IPS-18a (cell line): ENCODE measurements at regions not wholly inside any gene's neighbourhood (a gene's known extent, or its start where the extent isn't known, plus 50 kb on each side); places are given as distances from the start of the nearest gene placed in this dataset.

Source experiments
- H3K27ac ChIP-seq: one replicate; pipeline ENCODE4 v1.5.1; 2013; ENCODE audit warnings: low read length
- H3K27me3 ChIP-seq: one replicate; pipeline ENCODE4 v1.6.1; 2013; ENCODE audit warnings: mild to moderate bottlenecking, low read length; ENCODE audit not compliant: control insufficient read depth, insufficient read depth
- H3K36me3 ChIP-seq: one replicate; pipeline ENCODE4 v1.6.1; 2013; ENCODE audit warnings: low read depth, low read length; ENCODE audit not compliant: control insufficient read depth
- H3K4me1 ChIP-seq: one replicate; pipeline ENCODE4 v1.6.1; 2013; ENCODE audit warnings: low read depth, low read length; ENCODE audit not compliant: control insufficient read depth
- H3K4me3 ChIP-seq: one replicate; pipeline ENCODE4 v1.5.1; 2013; ENCODE audit warnings: low read length
- H3K9ac ChIP-seq: one replicate; pipeline ENCODE4 v1.6.1; 2013; ENCODE audit warnings: mild to moderate bottlenecking, low read length, moderate library complexity
- H3K9me3 ChIP-seq: one replicate; pipeline ENCODE4 v1.6.1; 2013; ENCODE audit warnings: low read depth, low read length; ENCODE audit not compliant: control insufficient read depth

DNA sequence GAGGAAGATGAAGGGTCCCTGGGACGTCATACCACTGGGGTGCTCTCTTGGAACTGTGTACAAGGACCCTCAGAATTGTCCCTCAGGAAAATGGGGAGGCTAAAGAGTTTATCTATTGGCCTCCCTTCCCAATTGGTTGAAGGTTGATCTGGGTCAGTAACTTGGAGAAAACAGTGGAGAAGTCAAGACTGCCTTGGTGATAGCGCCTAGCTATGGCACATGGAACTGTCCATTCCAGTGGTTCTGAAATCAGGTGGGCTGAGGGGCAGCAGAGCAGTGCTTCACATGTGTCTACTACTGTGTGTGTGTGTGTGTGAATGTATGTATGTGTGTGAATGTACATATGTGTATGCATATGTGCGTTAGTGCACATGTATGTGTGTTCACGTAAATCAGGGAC lies 316.1 kb downstream of the AACS start:
- H3K27ac ChIP-seq: no peak overlapping the region
- no peak overlapping the region for H3K4me3 ChIP-seq
- H3K27me3 ChIP-seq: no peaks in the 10 kb centered on the region
- no peaks in the 10 kb centered on the region for H3K36me3 ChIP-seq
- no peaks in the 10 kb centered on the region for H3K9me3 ChIP-seq
- no peaks in the 10 kb centered on the region for H3K4me1 ChIP-seq
- no peak overlapping the region for H3K9ac ChIP-seq

DNA sequence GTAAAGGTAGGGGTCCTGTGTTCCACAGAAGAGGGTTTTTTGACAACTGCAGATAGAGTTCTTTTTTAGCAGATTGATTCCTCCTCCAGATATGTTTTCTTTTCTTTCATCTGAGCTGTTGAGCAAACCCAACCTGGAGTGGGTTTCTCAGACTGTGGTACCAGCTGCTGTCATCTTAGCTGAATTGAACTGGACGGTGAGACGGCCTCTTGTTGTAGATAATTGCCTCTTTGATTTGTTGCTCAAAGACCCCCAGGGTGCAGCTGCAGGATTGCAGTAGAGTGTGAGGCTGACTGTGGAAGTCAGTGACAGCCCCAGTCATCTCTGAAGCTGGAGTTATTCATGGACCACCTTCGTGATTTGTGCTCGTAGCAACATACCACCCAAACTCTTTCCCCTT lies 317.7 kb downstream of the AACS start:
- H3K27ac ChIP-seq: no peak overlapping the region
- no peaks in the 10 kb centered on the region for H3K36me3 ChIP-seq
- no peaks in the 10 kb centered on the region for H3K27me3 ChIP-seq
- no peak overlapping the region for H3K4me3 ChIP-seq
- no peak overlapping the region for H3K9ac ChIP-seq
- H3K9me3 ChIP-seq: no peaks in the 10 kb centered on the region
- H3K4me1 ChIP-seq: no peaks in the 10 kb centered on the region

DNA sequence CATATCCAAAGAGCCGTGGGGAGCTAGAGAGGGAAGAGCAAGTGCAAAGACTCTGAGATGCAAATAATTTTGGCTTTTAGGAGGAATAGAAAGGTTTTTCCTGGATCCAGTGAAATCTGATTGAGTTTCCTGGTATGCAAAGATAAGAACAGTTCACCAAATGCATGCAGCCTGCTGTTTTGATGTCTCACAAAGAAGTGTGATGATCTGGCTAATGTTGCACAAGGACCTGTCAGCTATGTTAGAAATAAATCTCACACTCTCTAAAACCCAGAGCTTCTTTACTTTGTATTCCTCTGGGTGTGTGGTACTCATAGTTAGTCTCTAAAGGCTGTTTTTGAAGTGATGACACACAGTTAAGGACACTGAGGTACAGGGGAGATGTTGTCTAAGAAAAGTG lies 321.4 kb downstream of the AACS start:
- Histone ChIP-seq H3K4me3 (no peak overlapping the region), H3K9ac (no peak overlapping the region), H3K9me3 (no peaks in the 10 kb centered on the region), H3K27ac (no peak overlapping the region), H3K36me3 (no peaks in the 10 kb centered on the region), H3K4me1 (no peaks in the 10 kb centered on the region), H3K27me3 (no peaks in the 10 kb centered on the region)

DNA sequence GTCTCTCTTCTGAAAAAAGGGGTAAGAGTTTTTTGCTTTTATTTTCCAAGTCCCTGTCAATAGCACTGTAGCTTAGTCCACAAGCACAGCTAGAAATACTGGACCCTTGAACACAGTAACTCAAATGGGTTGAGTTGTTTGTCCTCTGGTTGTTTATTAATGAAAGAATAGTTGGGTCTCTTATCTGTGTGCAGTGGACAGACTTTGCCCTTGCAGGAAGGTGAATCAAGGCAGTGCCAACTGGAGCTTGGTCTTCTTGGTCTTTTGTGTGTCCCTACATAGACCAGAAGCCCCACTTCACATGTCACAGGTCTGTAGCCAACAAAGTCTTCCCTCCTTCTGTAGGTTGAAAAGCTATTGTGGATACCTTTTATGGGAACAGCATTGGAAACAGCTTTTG lies 322.0 kb downstream of the AACS start:
- no peak overlapping the region for H3K4me3 ChIP-seq
- no peaks in the 10 kb centered on the region for H3K9me3 ChIP-seq
- no peaks in the 10 kb centered on the region for H3K27me3 ChIP-seq
- no peak overlapping the region for H3K27ac ChIP-seq
- H3K36me3 ChIP-seq: no peaks in the 10 kb centered on the region
- H3K9ac ChIP-seq: no peak overlapping the region
- no peaks in the 10 kb centered on the region for H3K4me1 ChIP-seq

DNA sequence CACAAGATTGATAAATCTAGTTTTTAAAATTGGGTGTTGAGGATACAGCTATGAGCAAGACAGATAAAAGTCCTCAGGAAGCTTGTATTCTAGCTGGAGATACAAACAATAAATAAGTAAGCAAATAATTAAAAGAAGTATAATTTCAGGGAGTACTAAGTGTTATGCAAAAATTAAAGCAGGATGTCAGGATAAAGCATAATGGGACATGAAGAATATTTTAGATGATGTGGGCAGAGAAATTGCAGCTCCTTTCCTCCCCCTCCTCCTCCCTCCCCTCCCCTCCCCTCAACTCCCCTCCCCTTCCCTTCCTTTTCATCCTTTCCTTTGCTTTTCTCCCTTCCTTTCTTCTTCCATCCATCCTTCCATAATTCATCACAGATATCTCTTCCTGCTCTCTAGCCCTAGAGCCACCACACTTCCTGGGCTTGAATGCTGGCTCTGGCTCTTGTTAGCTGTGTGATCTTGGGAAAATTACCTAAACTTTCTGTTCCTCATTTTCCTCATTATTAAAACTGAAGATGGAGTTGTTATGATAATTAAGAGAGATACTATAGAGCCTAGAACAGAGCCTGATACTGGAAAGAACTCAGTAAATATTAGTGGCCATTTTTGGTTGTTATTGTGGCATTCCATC lies 323.9 kb downstream of the AACS start:
- Histone ChIP-seq H3K9ac (no peak overlapping the region), H3K4me1 (no peaks in the 10 kb centered on the region), H3K27ac (no peak overlapping the region), H3K9me3 (no peaks in the 10 kb centered on the region), H3K36me3 (no peaks in the 10 kb centered on the region), H3K4me3 (no peak overlapping the region), H3K27me3 (no peaks in the 10 kb centered on the region)

GRCh38 chr12:125393569-125393968 lies 328.3 kb downstream of the AACS start:
- Histone ChIP-seq H3K9ac (no peak overlapping the region), H3K27ac (no peak overlapping the region), H3K36me3 (no peaks in the 10 kb centered on the region), H3K4me1 (no peaks in the 10 kb centered on the region), H3K27me3 (no peaks in the 10 kb centered on the region), H3K9me3 (no peaks in the 10 kb centered on the region), H3K4me3 (no peak overlapping the region)

DNA sequence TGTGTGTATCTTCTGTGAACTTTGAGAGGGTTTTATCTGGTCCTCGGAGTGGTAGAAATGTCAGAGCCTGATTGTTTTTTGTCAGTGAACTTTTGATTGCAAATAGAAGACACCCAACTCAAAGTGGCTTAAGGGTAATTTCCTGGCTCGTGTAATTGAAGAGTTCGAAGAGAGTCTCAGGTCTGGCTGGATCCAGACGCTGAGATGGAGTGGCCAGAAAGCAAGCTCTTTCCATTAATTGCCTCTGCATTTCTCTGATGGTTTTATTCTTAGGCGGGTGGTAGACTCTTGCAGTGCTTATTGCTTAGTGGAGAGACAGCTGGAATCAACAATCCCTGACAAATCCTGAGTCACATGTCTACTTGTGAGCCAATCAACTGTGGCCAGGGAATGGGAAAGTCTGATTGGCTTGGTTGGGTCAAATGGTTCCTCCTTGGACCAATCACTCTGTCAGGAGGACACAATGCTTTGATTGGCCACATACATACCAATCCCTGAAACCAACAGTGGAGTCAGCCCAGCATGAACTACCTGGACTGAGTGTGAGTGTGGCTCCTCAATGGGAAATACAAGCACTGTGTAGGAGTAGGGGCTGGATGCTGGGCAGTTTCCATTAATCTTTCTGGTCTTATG lies 330.5 kb downstream of the AACS start:
- no peaks in the 10 kb centered on the region for H3K36me3 ChIP-seq
- H3K27ac ChIP-seq: no peak overlapping the region
- no peaks in the 10 kb centered on the region for H3K9me3 ChIP-seq
- H3K9ac ChIP-seq: no peak overlapping the region
- no peaks in the 10 kb centered on the region for H3K4me1 ChIP-seq
- H3K27me3 ChIP-seq: no peaks in the 10 kb centered on the region
- no peak overlapping the region for H3K4me3 ChIP-seq

GRCh38 chr12:125399489-125399888 lies 334.3 kb downstream of the AACS start:
- no peak overlapping the region for H3K9ac ChIP-seq
- no peaks in the 10 kb centered on the region for H3K27me3 ChIP-seq
- H3K27ac ChIP-seq: no peak overlapping the region
- H3K4me1 ChIP-seq: peaks cover 6% of the 10 kb centered on the region
- H3K36me3 ChIP-seq: no peaks in the 10 kb centered on the region
- H3K9me3 ChIP-seq: no peaks in the 10 kb centered on the region
- no peak overlapping the region for H3K4me3 ChIP-seq

DNA sequence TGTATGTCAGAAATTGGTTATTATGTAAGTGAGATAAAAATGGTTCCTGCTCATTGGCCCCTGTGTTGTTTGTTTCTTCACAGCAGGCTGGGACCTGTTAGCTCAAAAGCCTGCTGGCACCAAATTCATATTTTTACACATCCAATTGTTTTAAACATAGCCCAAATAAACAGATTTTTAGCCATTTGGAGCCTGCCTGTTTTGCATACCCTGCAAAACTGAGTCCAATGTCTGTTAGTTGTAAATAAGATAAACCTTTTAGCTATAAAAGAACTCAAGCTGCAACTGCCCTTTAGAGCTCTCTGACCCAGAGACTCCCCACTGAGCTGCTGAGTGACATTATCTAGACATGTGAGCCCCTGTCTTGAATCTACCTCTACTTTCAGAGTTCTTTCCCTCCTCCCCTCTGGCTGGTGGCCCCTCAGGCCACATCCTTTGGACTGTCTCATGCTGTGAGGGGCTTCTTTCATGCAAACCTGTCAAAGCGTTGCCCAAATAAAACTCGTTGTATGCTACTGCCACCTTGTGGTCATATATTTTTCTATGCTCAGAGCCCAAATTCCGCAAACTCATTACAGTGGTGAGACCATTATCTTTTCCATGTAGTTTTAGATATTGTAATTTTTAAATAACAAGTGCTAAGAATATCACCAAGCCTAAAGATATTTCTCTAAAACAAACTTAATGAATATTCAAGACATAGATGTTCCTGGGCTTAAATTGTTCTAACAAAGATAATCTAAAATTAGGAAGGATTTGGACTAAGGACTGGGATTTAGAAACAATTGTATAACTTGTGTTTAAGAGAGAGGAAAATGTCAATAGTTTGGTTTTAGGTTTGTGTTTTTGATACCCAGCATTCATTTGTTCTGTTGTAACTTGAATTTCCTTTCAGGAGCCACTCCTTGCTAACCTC lies 337.9 kb downstream of the AACS start:
- H3K4me3 ChIP-seq: no peak overlapping the region
- no peak overlapping the region for H3K9ac ChIP-seq

DNA sequence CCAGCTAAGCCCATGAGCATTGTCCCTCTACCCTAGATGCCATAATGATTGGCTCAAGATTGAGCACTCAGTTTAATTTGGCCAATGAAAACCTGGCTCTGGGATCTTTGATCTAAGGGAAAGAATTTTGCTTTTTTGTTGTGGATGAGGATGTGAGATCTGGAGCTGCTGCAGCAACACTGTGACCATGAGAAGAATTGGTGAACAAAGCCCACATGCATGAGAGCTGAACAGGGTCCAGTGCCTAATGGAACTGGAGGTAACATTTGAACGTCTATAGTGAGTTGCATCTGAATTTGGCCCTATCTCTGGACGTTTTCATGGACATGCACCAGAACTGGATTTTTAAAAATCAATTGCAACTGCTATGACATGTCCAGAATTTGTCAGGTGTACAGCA lies 338.6 kb downstream of the AACS start:
- H3K36me3 ChIP-seq: no peaks in the 10 kb centered on the region
- H3K9me3 ChIP-seq: no peaks in the 10 kb centered on the region
- H3K4me3 ChIP-seq: no peak overlapping the region
- H3K4me1 ChIP-seq: peaks cover 6% of the 10 kb centered on the region
- H3K27me3 ChIP-seq: no peaks in the 10 kb centered on the region
- H3K9ac ChIP-seq: no peak overlapping the region
- H3K27ac ChIP-seq: no peak overlapping the region

More for the DNA sequence above, 337.9 kb downstream of the AACS start:
- Histone ChIP-seq H3K36me3 (no peaks in the 10 kb centered on the region), H3K27ac (no peak overlapping the region), H3K27me3 (no peaks in the 10 kb centered on the region), H3K4me1 (peaks cover 6% of the 10 kb centered on the region), H3K9me3 (no peaks in the 10 kb centered on the region)

- peaks cover 6% of the 10 kb centered on the region for H3K4me1 ChIP-seq
- H3K36me3 ChIP-seq: no peaks in the 10 kb centered on the region
- no peaks in the 10 kb centered on the region for H3K27me3 ChIP-seq
- H3K9ac ChIP-seq: no peak overlapping the region
- H3K9me3 ChIP-seq: no peaks in the 10 kb centered on the region
- H3K4me3 ChIP-seq: no peak overlapping the region
- no peak overlapping the region for H3K27ac ChIP-seq
Observed at GRCh38 chr12:125406131-125406530, 340.9 kb downstream of the AACS start.
